ENCODE measurements at regions not wholly inside any gene's neighbourhood (a gene's known extent, or its start where the extent isn't known, plus 50 kb on each side); places are given as distances from the start of the nearest gene placed in this dataset.

DNA sequence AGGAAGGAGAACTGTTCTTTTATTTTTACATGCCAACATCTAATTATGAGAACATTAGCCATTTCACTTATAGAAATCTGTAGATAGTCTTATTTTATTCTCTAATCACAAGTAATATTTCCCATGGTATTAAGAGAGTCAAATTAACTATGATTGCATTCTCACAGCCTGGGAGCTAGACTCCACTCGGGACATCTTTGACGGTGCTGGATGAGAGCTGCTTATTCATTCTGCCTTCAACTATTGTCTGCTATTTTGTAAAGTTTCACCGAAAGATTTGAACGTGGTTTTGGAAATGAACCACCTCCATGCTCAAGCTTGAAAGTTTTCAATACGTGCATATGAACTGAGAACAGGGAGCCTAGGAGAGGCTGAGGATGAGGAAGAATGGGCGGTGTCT lies 264.3 kb upstream of the KLF6 start:
- H3K4me1 ChIP-seq (ENCODE audit: control insufficient read depth, insufficient read depth, low read length): no peaks in the 10 kb centered on the region
- no peaks in the 10 kb centered on the region for H3K36me3 ChIP-seq (ENCODE audit: control insufficient read depth, insufficient read depth, low read length)
- no peaks in the 10 kb centered on the region for H3K9me3 ChIP-seq (ENCODE audit: control insufficient read depth, insufficient read depth, low read length)
- no CpG with 5 or more reads among the region's 6 CpGs for whole genome bisulfite sequencing (ENCODE audit: insufficient coverage, insufficient read length)
- H3K27me3 ChIP-seq (ENCODE audit: control insufficient read depth, insufficient read depth, low read length): no peaks in the 10 kb centered on the region
- DNase-seq (ENCODE audit: low read depth, low spot score): no peak
- H3K4me3 ChIP-seq (ENCODE audit: low read length): no peak overlapping the region
- no peak overlapping the region for H3K27ac ChIP-seq (ENCODE audit: low read length)

DNA sequence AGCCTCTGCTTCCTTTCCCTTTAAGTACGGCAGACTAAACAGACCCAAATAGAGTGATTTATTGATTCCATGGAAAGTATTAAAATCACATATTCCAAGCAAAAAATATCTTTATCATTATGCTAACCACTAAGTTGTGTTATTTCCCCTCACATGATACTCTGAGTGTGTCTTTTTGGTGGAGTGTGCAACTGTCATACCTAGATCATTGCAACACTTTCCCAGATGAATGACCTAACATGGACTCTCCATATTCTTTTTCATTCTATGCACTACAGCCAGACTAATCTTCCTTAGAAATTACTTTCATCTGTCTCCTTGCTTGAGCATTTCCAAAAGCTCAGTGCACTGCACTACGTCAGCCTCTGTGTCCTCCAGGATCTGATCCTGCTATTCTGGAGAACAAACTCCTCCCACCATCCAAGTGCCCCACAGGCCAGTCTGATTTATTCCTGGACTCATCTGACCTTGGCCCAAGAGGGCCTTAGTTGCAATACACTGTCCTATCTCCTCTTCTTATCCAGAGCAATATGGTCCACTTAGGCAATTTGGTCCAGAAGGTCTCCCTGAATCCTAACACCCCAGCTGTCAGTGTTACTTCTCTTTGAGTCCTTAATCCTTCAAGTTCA lies 263.3 kb upstream of the KLF6 start:
- H3K4me1 ChIP-seq (ENCODE audit: control insufficient read depth, insufficient read depth, low read length): no peaks in the 10 kb centered on the region
- WGBS (ENCODE audit: insufficient coverage, insufficient read length): no CpG with 5 or more reads among the region's 2 CpGs
- no peaks in the 10 kb centered on the region for H3K36me3 ChIP-seq (ENCODE audit: control insufficient read depth, insufficient read depth, low read length)

DNA sequence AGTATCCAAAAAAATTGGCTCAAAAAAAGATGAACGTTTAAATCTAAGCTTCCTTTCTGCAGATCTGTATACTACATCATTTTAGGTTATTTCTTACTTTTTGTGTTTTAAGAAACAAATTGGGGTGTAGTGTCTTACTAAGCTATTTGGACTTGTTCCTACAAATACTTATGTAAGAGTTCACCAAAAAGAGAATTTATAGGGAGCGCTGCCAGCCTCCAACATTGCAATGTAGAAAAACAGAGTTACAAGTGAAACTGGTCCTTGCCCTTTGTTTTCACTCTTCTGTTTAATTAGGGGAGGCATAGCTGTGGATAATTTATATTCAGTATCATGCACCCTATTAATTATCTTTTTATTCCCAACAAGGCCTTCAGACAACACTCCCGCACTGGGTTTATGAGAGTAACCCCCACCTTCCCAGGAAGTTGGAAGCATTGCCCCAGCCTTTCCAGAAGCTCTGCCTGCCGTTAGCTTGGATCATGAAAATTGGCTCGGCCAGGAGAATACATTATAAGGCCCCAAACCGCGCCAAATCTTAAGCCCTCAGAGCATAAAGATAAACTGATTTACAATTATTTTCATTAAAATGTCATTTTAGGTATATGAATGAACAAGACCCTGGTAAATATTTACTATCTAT lies 261.8 kb upstream of the KLF6 start:
- no peaks in the 10 kb centered on the region for H3K27me3 ChIP-seq (ENCODE audit: control insufficient read depth, insufficient read depth, low read length)
- no CpG with 5 or more reads among the region's 7 CpGs for WGBS (ENCODE audit: insufficient coverage, insufficient read length)

More for the DNA sequence above, 263.3 kb upstream of the KLF6 start:
- H3K27me3 ChIP-seq (ENCODE audit: control insufficient read depth, insufficient read depth, low read length): no peaks in the 10 kb centered on the region
- no peaks in the 10 kb centered on the region for H3K9me3 ChIP-seq (ENCODE audit: control insufficient read depth, insufficient read depth, low read length)
- no peak overlapping the region for H3K27ac ChIP-seq (ENCODE audit: low read length)
- no peak for DNase-seq (ENCODE audit: low read depth, low spot score)
- H3K4me3 ChIP-seq (ENCODE audit: low read length): no peak overlapping the region

DNA sequence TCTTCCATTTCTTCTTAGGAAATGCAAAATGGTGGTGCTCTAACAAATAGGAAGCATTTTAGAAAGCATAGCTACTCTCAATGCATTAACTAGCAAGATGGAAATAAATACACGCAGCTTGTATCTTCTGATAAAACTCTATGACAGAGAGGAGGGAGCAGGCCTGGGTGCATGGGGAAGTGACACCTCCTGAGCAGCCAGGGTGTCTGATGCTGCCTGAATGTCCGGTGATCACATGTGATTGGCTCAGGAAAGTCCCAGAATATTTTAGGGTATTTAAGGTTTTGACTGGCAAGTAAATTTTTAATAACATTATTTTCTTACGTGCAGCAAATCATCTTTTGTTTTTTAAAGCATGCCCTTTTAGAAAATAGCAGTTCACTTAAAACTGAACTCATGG lies 261.0 kb upstream of the KLF6 start:
- no peak for DNase-seq (ENCODE audit: low read depth, low spot score)
- no CpG with 5 or more reads among the region's 3 CpGs for WGBS (ENCODE audit: insufficient coverage, insufficient read length)
- Histone ChIP-seq H3K9me3 (ENCODE audit: control insufficient read depth, insufficient read depth, low read length) (no peaks in the 10 kb centered on the region; the same call in 1 of the 2 replicates), H3K27ac (ENCODE audit: low read length) (no peak overlapping the region), H3K36me3 (ENCODE audit: control insufficient read depth, insufficient read depth, low read length) (no peaks in the 10 kb centered on the region), H3K4me1 (ENCODE audit: control insufficient read depth, insufficient read depth, low read length) (no peaks in the 10 kb centered on the region), H3K27me3 (ENCODE audit: control insufficient read depth, insufficient read depth, low read length) (no peaks in the 10 kb centered on the region), H3K4me3 (ENCODE audit: low read length) (no peak overlapping the region)

More for the DNA sequence above, 261.8 kb upstream of the KLF6 start:
- H3K4me3 ChIP-seq (ENCODE audit: low read length): no peak overlapping the region
- H3K27ac ChIP-seq (ENCODE audit: low read length): no peak overlapping the region
- no peaks in the 10 kb centered on the region for H3K9me3 ChIP-seq (ENCODE audit: control insufficient read depth, insufficient read depth, low read length)
- no peaks in the 10 kb centered on the region for H3K4me1 ChIP-seq (ENCODE audit: control insufficient read depth, insufficient read depth, low read length)
- no peak for DNase-seq (ENCODE audit: low read depth, low spot score)
- no peaks in the 10 kb centered on the region for H3K36me3 ChIP-seq (ENCODE audit: control insufficient read depth, insufficient read depth, low read length)

DNA sequence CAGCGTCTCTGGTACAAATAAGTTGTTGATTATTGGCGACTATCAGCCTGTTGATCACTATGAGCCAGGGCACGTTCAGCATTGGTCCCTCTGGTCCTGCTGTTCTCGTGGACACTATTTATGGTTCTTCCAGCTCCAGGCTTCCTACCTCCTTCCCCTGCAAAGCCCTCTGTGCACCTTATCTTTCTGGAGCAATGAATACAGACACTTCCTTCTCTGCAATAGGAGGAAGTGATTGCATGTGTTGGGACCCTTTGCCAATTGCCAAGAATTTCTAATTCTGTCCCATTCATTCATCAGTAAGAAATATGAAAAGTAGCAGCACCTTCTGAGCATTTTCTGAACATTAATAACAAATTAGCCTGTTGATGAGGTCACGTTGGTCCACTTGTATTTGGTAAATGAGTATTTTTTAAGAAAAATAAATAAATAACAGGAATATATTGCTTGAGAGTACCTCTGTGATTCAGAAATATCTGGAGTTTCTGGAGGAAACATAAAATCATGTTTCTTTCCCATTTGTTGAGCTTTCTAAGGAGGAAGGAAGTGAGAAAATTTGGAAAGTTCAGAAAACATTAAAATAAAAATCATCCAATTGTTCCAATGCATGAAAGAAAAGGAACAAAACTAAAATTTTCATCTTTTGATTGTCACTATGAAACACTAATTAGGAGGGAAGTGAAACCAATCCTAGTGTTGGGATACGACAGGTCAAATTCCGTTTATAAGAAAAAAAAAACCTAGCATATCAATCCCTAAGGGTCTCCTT lies 259.1 kb upstream of the KLF6 start:
- no peaks in the 10 kb centered on the region for H3K27me3 ChIP-seq (ENCODE audit: control insufficient read depth, insufficient read depth, low read length)
- H3K27ac ChIP-seq (ENCODE audit: low read length): no peak overlapping the region
- H3K9me3 ChIP-seq (ENCODE audit: control insufficient read depth, insufficient read depth, low read length): no peaks in the 10 kb centered on the region; the same call in 1 of the 2 replicates
- no peak overlapping the region for H3K4me3 ChIP-seq (ENCODE audit: low read length)
- DNase-seq (ENCODE audit: low read depth, low spot score): no peak
- no peaks in the 10 kb centered on the region for H3K4me1 ChIP-seq (ENCODE audit: control insufficient read depth, insufficient read depth, low read length)
- H3K36me3 ChIP-seq (ENCODE audit: control insufficient read depth, insufficient read depth, low read length): no peaks in the 10 kb centered on the region
- WGBS (ENCODE audit: insufficient coverage, insufficient read length): no CpG with 5 or more reads among the region's 7 CpGs

DNA sequence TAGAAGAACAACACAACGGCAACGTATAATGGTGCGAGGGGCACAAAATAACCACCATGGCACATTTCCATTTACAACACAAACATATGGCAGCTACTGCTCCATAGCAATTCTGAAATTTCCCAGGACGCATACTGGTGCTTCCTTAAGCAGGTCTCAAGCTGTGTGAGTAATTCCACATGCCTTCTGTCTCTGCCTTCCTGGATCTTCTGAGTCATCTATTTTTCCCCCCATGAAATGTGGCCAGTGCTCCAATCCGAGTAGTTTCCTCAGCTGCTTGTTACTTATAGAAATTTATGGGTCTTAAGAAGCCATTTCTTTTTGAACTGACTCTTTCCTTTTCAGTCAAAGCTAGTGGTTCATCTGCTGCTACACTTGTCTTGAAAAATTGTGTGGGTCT lies 256.6 kb upstream of the KLF6 start:
- no peak overlapping the region for H3K27ac ChIP-seq (ENCODE audit: low read length)
- no peak overlapping the region for H3K4me3 ChIP-seq (ENCODE audit: low read length)
- no peaks in the 10 kb centered on the region; the same call in 1 of the 2 replicates for H3K9me3 ChIP-seq (ENCODE audit: control insufficient read depth, insufficient read depth, low read length)
- no peaks in the 10 kb centered on the region for H3K36me3 ChIP-seq (ENCODE audit: control insufficient read depth, insufficient read depth, low read length)
- no peak for DNase-seq (ENCODE audit: low read depth, low spot score)
- WGBS (ENCODE audit: insufficient coverage, insufficient read length): no CpG with 5 or more reads among the region's 5 CpGs
- no peaks in the 10 kb centered on the region for H3K4me1 ChIP-seq (ENCODE audit: control insufficient read depth, insufficient read depth, low read length)
- H3K27me3 ChIP-seq (ENCODE audit: control insufficient read depth, insufficient read depth, low read length): no peaks in the 10 kb centered on the region; the same call in 1 of the 2 replicates

DNA sequence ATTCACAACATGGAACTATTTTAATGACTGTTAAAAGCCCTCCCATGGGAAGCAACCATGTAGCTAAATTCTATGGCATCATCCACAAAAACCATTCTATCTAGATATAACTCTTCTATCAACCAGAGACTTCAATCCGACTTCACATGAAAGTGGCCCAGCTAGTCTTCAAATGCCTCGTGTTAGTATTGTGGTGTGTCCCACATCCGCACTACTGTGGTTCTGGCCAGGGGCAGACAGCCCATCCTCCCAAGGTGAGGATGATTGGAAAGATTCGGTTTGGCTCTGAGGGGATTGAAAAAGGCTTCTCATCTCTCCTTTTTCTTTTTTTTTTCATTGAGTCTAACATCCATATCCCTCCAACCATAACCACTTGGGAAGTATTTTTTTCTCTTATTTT lies 253.0 kb upstream of the KLF6 start:
- H3K9me3 ChIP-seq (ENCODE audit: control insufficient read depth, insufficient read depth, low read length): no peaks in the 10 kb centered on the region; the same call in 1 of the 2 replicates
- H3K27ac ChIP-seq (ENCODE audit: low read length): no peak overlapping the region
- WGBS (ENCODE audit: insufficient coverage, insufficient read length): no CpG with 5 or more reads among the region's 4 CpGs
- DNase-seq (ENCODE audit: low read depth, low spot score): no peak
- H3K36me3 ChIP-seq (ENCODE audit: control insufficient read depth, insufficient read depth, low read length): no peaks in the 10 kb centered on the region
- H3K27me3 ChIP-seq (ENCODE audit: control insufficient read depth, insufficient read depth, low read length): no peaks in the 10 kb centered on the region; the same call in 1 of the 2 replicates
- H3K4me1 ChIP-seq (ENCODE audit: control insufficient read depth, insufficient read depth, low read length): no peaks in the 10 kb centered on the region
- H3K4me3 ChIP-seq (ENCODE audit: low read length): no peak overlapping the region

DNA sequence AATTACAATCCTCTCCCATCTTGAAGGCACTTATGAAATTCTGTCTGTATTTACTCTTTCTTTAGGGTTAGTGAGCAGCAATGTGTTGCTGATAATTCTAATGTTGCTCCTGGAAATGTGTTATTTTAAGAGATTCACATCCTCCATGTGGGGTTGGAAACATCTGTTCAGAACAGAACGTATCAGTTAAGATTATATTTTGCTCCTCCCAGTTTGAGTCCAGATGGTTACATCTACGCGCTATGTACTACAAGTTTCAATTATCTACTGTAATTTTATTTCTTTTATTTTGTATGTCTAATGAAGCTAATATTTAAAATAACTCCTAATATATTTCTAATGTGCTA lies 250.6 kb upstream of the KLF6 start:
- Histone ChIP-seq H3K4me3 (ENCODE audit: low read length) (no peak overlapping the region), H3K9me3 (ENCODE audit: control insufficient read depth, insufficient read depth, low read length) (no peaks in the 10 kb centered on the region), H3K27me3 (ENCODE audit: control insufficient read depth, insufficient read depth, low read length) (no peaks in the 10 kb centered on the region; the same call in 1 of the 2 replicates), H3K27ac (ENCODE audit: low read length) (no peak overlapping the region), H3K4me1 (ENCODE audit: control insufficient read depth, insufficient read depth, low read length) (no peaks in the 10 kb centered on the region), H3K36me3 (ENCODE audit: control insufficient read depth, insufficient read depth, low read length) (no peaks in the 10 kb centered on the region)
- DNase-seq (ENCODE audit: low read depth, low spot score): no peak
- no CpG with 5 or more reads among the region's 3 CpGs for WGBS (ENCODE audit: insufficient coverage, insufficient read length)

DNA sequence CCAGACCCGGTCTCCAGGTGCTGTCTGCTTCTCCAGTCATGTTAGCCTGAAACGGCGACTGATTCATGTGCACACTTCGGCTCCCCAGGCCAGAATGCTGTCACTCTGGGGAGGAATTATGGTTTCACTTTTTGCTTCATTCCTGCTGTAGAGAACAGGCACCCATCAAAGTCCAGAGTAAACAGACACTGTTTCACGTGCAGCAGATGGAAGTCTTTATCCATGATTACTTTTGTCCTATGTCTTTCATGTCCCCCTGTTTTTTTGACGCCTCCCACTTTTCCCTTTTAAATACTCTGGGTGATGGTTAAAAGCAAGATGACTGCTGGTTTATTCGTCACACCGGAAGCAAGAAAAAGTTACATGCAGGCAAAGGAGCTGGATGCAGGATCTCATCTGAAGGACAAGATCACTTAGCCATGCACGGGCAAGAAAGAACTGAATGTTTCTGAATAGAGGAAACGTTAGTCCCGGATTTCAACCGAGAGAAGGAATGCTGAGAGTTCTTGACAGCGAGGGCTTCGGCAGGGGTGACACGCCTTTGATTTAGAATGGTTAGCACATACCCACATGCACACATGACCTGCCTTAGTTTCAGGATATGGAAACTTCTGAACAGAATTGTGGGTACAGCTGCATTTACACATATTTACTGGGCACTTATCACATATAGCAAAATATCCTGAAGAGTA lies 250.0 kb upstream of the KLF6 start:
- no peak for DNase-seq (ENCODE audit: low read depth, low spot score)
- Histone ChIP-seq H3K9me3 (ENCODE audit: control insufficient read depth, insufficient read depth, low read length) (no peaks in the 10 kb centered on the region), H3K27me3 (ENCODE audit: control insufficient read depth, insufficient read depth, low read length) (no peaks in the 10 kb centered on the region; the same call in 1 of the 2 replicates), H3K4me3 (ENCODE audit: low read length) (no peak overlapping the region), H3K36me3 (ENCODE audit: control insufficient read depth, insufficient read depth, low read length) (no peaks in the 10 kb centered on the region), H3K4me1 (ENCODE audit: control insufficient read depth, insufficient read depth, low read length) (no peaks in the 10 kb centered on the region), H3K27ac (ENCODE audit: low read length) (no peak overlapping the region)
- WGBS (ENCODE audit: insufficient coverage, insufficient read length): no CpG with 5 or more reads among the region's 15 CpGs

DNA sequence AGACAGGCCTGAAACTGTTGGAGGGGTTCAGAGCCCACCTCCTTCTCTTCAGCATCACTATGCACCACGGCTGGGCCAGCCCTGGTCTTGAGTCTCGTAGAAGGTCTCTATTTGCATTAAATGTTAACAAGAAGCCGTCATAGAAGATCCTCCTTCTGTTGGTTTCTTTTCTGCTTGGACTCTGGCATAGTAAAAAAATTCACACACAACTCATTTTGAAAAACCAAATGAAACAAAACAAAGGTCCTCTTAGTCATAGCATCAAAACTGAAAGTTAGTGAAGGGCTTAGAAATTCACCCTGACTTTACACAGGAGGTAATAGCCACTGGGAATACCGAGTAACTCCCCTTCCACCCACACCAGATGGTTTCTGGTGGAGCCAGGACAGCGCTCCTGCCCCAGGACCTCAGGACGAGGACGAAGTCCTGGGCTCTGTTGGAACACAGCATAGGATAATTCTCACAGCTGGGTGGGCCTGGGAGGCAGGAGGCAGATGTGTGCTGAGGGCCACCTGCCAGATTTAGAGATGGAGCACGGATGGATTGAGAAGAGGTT lies 248.4 kb upstream of the KLF6 start:
- Histone ChIP-seq H3K27me3 (ENCODE audit: control insufficient read depth, insufficient read depth, low read length) (no peaks in the 10 kb centered on the region; the same call in 1 of the 2 replicates), H3K4me1 (ENCODE audit: control insufficient read depth, insufficient read depth, low read length) (no peaks in the 10 kb centered on the region), H3K27ac (ENCODE audit: low read length) (no peak overlapping the region), H3K4me3 (ENCODE audit: low read length) (no peak overlapping the region), H3K9me3 (ENCODE audit: control insufficient read depth, insufficient read depth, low read length) (no peaks in the 10 kb centered on the region), H3K36me3 (ENCODE audit: control insufficient read depth, insufficient read depth, low read length) (no peaks in the 10 kb centered on the region)
- WGBS (ENCODE audit: insufficient coverage, insufficient read length): no CpG with 5 or more reads among the region's 8 CpGs
- DNase-seq (ENCODE audit: low read depth, low spot score): no peak
